HepG2 (cell line): ENCODE measurements at regions not wholly inside any gene's neighbourhood (a gene's known extent, or its start where the extent isn't known, plus 50 kb on each side); places are given as distances from the start of the nearest gene placed in this dataset.

Source experiments
- FOXJ3 ChIP-seq: sonication (generic); formaldehyde crosslinking; IDR thresholded peaks from 2 replicates; pipeline ENCODE4 v1.4.0; 2020; ENCODE audit warnings: missing genetic modification reagents, mild to moderate bottlenecking, borderline replicate concordance
- GPN1 ChIP-seq: sonication (generic); formaldehyde crosslinking; IDR thresholded peaks from 2 replicates; pipeline ENCODE4 v1.5.1; 2020; ENCODE audit warnings: missing genetic modification reagents, borderline replicate concordance
- IKZF1 ChIP-seq: fragments of 450-650 bp; IDR thresholded peaks from 2 replicates; pipeline ENCODE4 v1.7.1; 2016
- JUNB ChIP-seq: sonication (generic); formaldehyde crosslinking; IDR thresholded peaks from 2 replicates; pipeline ENCODE4 v1.8.0; 2022; ENCODE audit warnings: missing genetic modification reagents, mild to moderate bottlenecking, borderline replicate concordance
- KDM3A ChIP-seq: IDR thresholded peaks from 2 replicates; pipeline ENCODE4 v1.6.1; 2018; ENCODE audit warnings: low read depth, missing compliant biosample characterization
- MXD4 ChIP-seq: IDR thresholded peaks from 2 replicates; pipeline ENCODE4 v1.6.1; 2016; ENCODE audit warnings: mild to moderate bottlenecking, missing biosample characterization, missing genetic modification reagents
- RAD51 ChIP-seq: fragments of 450-650 bp; IDR thresholded peaks from 2 replicates; pipeline ENCODE4 v1.6.1; 2016; ENCODE audit warnings: borderline replicate concordance
- SKI ChIP-seq: fragments of 450-650 bp; IDR thresholded peaks from one replicate; pipeline ENCODE4 v1.6.1; 2018; ENCODE audit warnings: mild to moderate bottlenecking; ENCODE audit not compliant: partially characterized antibody
- TAF15 ChIP-seq: fragments of 200-400 bp; formaldehyde crosslinking; IDR thresholded peaks from one replicate; pipeline ENCODE4 v1.6.1; 2018; ENCODE audit warnings: mild to moderate bottlenecking, low read depth, low read length; ENCODE audit not compliant: poor library complexity, severe bottlenecking
- ZFP41 ChIP-seq: sonication (generic); formaldehyde crosslinking; IDR thresholded peaks from 2 replicates; pipeline ENCODE4 v1.4.0; 2020; ENCODE audit warnings: mild to moderate bottlenecking, missing genetic modification reagents, borderline replicate concordance
- ZNF549 ChIP-seq: sonication (generic); formaldehyde crosslinking; IDR thresholded peaks from 2 replicates; pipeline ENCODE4 v1.5.0; 2020; ENCODE audit warnings: missing genetic modification reagents
- ZNF619 ChIP-seq: sonication (generic); formaldehyde crosslinking; IDR thresholded peaks from 2 replicates; pipeline ENCODE4 v1.4.0; 2020; ENCODE audit warnings: mild to moderate bottlenecking, missing genetic modification reagents
- TF ChIP-seq, protein P1 (sequence below): sonication (generic); formaldehyde crosslinking; IDR thresholded peaks from 2 replicates; pipeline ENCODE4 v1.4.0; 2020; ENCODE audit warnings: missing genetic modification reagents, borderline replicate concordance
- TF ChIP-seq, protein P2 (sequence below), 2 experiments: IDR thresholded peaks; 2 replicates each; pipeline ENCODE4 v1.6.1; 2011 to 2012; ENCODE audit warnings: low read length in 2 of 2, borderline replicate concordance in 1 of 2, low read depth in 1 of 2, mild to moderate bottlenecking in 1 of 2, moderate library complexity in 1 of 2
- TF ChIP-seq, protein P3 (sequence below): sonication (generic); formaldehyde crosslinking; IDR thresholded peaks from 2 replicates; pipeline ENCODE4 v1.5.1; 2020; ENCODE audit warnings: mild to moderate bottlenecking, missing genetic modification reagents, moderate library complexity
- TF ChIP-seq, protein P4 (sequence below): sonication (generic); formaldehyde crosslinking; IDR thresholded peaks from 2 replicates; pipeline ENCODE4 v1.4.0; 2020; ENCODE audit warnings: missing genetic modification reagents

DNA sequence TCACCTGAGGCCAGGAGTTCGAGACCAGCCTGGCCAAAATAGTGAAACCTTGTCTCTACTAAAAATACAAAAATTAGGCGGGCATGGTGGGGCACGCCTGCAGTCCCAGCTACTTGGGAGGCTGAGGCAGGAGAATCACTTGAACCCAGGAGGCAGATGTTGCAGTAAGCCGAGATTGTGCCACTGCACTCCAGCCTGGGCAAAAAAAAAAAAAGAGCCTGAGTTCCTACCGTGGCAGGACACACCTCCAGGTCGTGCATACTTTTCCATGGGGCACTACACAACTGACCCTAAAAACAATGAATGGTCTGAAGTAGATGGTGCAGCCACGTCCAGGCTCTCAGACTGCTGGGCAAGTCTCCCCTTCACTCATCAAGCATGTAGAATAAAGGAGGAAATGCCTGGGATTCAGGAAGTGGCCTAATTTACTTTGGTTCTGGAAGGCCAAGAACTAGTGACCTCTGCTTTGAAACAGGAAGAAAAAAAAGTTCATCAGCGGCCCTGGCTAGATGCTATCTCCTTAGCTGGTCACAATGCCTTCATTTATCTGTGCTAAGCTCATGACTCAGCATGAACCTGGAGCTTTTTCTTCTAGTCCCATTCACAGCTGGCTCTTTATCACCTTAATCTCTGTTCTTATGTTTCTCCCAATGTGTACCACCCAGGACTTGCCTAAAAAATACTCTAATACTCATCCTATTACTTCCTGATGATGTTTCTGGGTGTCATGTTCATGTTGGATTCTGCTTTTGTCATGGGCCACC is 55.8 kb upstream of the OR6J1 start (continued):
- TF ChIP-seq RAD51: no peak
- 0 out of 2 replicates have a peak, but pooled peaks have one; percentile 64 for TF ChIP-seq ZFP41 (CRISPR knock-in tag)
- TF ChIP-seq IKZF1: no peak
- TF ChIP-seq MXD4 (CRISPR knock-in tag): peak; percentile 48; the same call in 1 of the 2 replicates
- TF ChIP-seq, protein P1, sequence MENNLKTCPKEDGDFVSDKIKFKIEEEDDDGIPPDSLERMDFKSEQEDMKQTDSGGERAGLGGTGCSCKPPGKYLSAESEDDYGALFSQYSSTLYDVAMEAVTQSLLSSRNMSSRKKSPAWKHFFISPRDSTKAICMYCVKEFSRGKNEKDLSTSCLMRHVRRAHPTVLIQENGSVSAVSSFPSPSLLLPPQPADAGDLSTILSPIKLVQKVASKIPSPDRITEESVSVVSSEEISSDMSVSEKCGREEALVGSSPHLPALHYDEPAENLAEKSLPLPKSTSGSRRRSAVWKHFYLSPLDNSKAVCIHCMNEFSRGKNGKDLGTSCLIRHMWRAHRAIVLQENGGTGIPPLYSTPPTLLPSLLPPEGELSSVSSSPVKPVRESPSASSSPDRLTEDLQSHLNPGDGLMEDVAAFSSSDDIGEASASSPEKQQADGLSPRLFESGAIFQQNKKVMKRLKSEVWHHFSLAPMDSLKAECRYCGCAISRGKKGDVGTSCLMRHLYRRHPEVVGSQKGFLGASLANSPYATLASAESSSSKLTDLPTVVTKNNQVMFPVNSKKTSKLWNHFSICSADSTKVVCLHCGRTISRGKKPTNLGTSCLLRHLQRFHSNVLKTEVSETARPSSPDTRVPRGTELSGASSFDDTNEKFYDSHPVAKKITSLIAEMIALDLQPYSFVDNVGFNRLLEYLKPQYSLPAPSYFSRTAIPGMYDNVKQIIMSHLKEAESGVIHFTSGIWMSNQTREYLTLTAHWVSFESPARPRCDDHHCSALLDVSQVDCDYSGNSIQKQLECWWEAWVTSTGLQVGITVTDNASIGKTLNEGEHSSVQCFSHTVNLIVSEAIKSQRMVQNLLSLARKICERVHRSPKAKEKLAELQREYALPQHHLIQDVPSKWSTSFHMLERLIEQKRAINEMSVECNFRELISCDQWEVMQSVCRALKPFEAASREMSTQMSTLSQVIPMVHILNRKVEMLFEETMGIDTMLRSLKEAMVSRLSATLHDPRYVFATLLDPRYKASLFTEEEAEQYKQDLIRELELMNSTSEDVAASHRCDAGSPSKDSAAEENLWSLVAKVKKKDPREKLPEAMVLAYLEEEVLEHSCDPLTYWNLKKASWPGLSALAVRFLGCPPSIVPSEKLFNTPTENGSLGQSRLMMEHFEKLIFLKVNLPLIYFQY (CRISPR knock-in tag): peak; percentile 66; the same call in 1 of the 2 replicates
- no peak for TF ChIP-seq TAF15
- no peak for TF ChIP-seq SKI
- TF ChIP-seq, protein P2, sequence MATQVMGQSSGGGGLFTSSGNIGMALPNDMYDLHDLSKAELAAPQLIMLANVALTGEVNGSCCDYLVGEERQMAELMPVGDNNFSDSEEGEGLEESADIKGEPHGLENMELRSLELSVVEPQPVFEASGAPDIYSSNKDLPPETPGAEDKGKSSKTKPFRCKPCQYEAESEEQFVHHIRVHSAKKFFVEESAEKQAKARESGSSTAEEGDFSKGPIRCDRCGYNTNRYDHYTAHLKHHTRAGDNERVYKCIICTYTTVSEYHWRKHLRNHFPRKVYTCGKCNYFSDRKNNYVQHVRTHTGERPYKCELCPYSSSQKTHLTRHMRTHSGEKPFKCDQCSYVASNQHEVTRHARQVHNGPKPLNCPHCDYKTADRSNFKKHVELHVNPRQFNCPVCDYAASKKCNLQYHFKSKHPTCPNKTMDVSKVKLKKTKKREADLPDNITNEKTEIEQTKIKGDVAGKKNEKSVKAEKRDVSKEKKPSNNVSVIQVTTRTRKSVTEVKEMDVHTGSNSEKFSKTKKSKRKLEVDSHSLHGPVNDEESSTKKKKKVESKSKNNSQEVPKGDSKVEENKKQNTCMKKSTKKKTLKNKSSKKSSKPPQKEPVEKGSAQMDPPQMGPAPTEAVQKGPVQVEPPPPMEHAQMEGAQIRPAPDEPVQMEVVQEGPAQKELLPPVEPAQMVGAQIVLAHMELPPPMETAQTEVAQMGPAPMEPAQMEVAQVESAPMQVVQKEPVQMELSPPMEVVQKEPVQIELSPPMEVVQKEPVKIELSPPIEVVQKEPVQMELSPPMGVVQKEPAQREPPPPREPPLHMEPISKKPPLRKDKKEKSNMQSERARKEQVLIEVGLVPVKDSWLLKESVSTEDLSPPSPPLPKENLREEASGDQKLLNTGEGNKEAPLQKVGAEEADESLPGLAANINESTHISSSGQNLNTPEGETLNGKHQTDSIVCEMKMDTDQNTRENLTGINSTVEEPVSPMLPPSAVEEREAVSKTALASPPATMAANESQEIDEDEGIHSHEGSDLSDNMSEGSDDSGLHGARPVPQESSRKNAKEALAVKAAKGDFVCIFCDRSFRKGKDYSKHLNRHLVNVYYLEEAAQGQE (IDR thresholded peaks at IDR 0.05; ENCODE audit: borderline replicate concordance in 1 of 2, low read depth in 1 of 2, low read length in 2 of 2): peak in 1 of 2 experiments; percentile 73; a peak in 2 of 4 replicates
- TF ChIP-seq ZNF549 (CRISPR knock-in tag): no peak
- TF ChIP-seq, protein P3, sequence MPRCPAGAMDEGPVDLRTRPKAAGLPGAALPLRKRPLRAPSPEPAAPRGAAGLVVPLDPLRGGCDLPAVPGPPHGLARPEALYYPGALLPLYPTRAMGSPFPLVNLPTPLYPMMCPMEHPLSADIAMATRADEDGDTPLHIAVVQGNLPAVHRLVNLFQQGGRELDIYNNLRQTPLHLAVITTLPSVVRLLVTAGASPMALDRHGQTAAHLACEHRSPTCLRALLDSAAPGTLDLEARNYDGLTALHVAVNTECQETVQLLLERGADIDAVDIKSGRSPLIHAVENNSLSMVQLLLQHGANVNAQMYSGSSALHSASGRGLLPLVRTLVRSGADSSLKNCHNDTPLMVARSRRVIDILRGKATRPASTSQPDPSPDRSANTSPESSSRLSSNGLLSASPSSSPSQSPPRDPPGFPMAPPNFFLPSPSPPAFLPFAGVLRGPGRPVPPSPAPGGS (CRISPR knock-in tag): 0 out of 2 replicates have a peak, but pooled peaks have one; percentile 31
- TF ChIP-seq KDM3A (CRISPR knock-in tag): peak; percentile 78
- TF ChIP-seq JUNB (CRISPR knock-in tag): peak; percentile 15; the same call in 1 of the 2 replicates
- TF ChIP-seq, protein P4, sequence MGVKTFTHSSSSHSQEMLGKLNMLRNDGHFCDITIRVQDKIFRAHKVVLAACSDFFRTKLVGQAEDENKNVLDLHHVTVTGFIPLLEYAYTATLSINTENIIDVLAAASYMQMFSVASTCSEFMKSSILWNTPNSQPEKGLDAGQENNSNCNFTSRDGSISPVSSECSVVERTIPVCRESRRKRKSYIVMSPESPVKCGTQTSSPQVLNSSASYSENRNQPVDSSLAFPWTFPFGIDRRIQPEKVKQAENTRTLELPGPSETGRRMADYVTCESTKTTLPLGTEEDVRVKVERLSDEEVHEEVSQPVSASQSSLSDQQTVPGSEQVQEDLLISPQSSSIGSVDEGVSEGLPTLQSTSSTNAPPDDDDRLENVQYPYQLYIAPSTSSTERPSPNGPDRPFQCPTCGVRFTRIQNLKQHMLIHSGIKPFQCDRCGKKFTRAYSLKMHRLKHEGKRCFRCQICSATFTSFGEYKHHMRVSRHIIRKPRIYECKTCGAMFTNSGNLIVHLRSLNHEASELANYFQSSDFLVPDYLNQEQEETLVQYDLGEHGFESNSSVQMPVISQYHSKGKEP (CRISPR knock-in tag): no peak
- TF ChIP-seq FOXJ3 (CRISPR knock-in tag): peak; percentile 69; the same call in 1 of the 2 replicates
- TF ChIP-seq ZNF619 (CRISPR knock-in tag): no peak
- 0 out of 2 replicates have a peak, but pooled peaks have one; percentile 42 for TF ChIP-seq GPN1 (CRISPR knock-in tag)
